HCT116 (cell line): ENCODE measurements at regions not wholly inside any gene's neighbourhood (a gene's known extent, or its start where the extent isn't known, plus 50 kb on each side); places are given as distances from the start of the nearest gene placed in this dataset.

ENCODE experiments used
- ATAC-seq: fragments of 200-7000 bp; cut with Tn5 transposase; 2 replicates; pipeline ENCODE4 v1.9.1; 2020; ENCODE audit warnings: mild to moderate bottlenecking, moderate library complexity
- BruUV-seq: library from RNA; stranded (reverse); fragments of 400-500 nt; replicated peaks from 2 replicates; lab custom pipeline; 2021; lab: Mats Ljungman, UMichigan
- CTCF ChIA-PET: fragments of 300-600 bp; sonication (Branson Sonifier 250); formaldehyde crosslinking; loops from one replicate; lab custom pipeline; 2021; ENCODE audit warnings: antibody characterized with exemption; lab: Charles Lee
- POLR2A ChIA-PET: fragments of 300-600, 350-600 bp; sonication (Branson Sonifier 250); formaldehyde crosslinking; loops from one replicate; lab custom pipeline; 2021; ENCODE audit warnings: antibody characterized with exemption; lab: Charles Lee
- RAD21 ChIA-PET, 2 experiments: fragments of 300-600 bp; sonication (Branson Sonifier 250); formaldehyde crosslinking; loops; one replicate each; lab custom pipeline; 2023; ENCODE audit warnings: low total read pairs in 2 of 2; ENCODE audit not compliant: uncharacterized antibody in 2 of 2, unreplicated experiment in 2 of 2, low non-redundant PET in 1 of 2; lab: Charles Lee
- DNase-seq: peaks from one replicate; pipeline ENCODE4 v3.0.0-alpha.2; 2010; ENCODE audit warnings: low read depth, low spot score
- H2AFZ ChIP-seq: fragments of 200-600 bp; shearing (Covaris generic), sonication (generic); 2 replicates; pipeline ENCODE4 v1.6.1; 2017; ENCODE audit warnings: low read depth, mixed run types, mixed read lengths, antibody characterized with exemption, low read length; ENCODE audit not compliant: poor library complexity, severe bottlenecking
- H3K27ac ChIP-seq: 2 replicates; pipeline ENCODE4 v1.5.1; 2012; ENCODE audit warnings: low read depth, low read length
- H3K27me3 ChIP-seq: fragments of 200-600 bp; sonication (generic); 2 replicates; pipeline ENCODE4 v1.6.1; 2016; ENCODE audit warnings: mixed run types, low read length, mixed read lengths; ENCODE audit not compliant: insufficient read depth
- H3K36me3 ChIP-seq, 2 experiments: fragments of 200-500 bp in 1 of 2; fragments of 200-600 bp in 1 of 2; sonication (Bioruptor generic) in 1 of 2; sonication (generic) in 1 of 2; 2 replicates each; pipeline versions ENCODE4 v1.5.1 to v1.6.1; 2014 to 2016; ENCODE audit warnings: low read length in 2 of 2, inconsistent platforms in 1 of 2, mixed read lengths in 1 of 2, mixed run types in 1 of 2; ENCODE audit not compliant: insufficient read depth in 2 of 2, control insufficient read depth in 1 of 2
- H3K4me1 ChIP-seq, 2 experiments: fragments of 200-600 bp in 1 of 2; sonication (generic) in 1 of 2; 2 replicates each; pipeline versions ENCODE4 v1.5.1 to v1.6.1; 2012 to 2017; ENCODE audit warnings: low read length in 2 of 2, inconsistent platforms in 1 of 2, mild to moderate bottlenecking in 1 of 2, mixed read lengths in 1 of 2, mixed run types in 1 of 2, moderate library complexity in 1 of 2; ENCODE audit not compliant: insufficient read depth in 2 of 2, control insufficient read depth in 1 of 2
- H3K4me2 ChIP-seq: fragments of 200-600 bp; sonication (generic); 2 replicates; pipeline ENCODE4 v1.6.1; 2017; ENCODE audit warnings: mixed run types, low read length, mixed read lengths
- H3K4me3 ChIP-seq, 2 experiments: fragments of 200-600 bp in 1 of 2; sonication (generic) in 1 of 2; replicated peaks in 1 of 2; 2 replicates each; pipeline ENCODE4 v1.5.1; 2011 to 2016; ENCODE audit warnings: low read length in 2 of 2, control low read depth in 1 of 2, low read depth in 1 of 2, mild to moderate bottlenecking in 1 of 2, mixed read lengths in 1 of 2, mixed run types in 1 of 2
- H3K79me2 ChIP-seq: fragments of 200-600 bp; sonication (generic); 2 replicates; pipeline ENCODE4 v1.6.1; 2017; ENCODE audit warnings: mild to moderate bottlenecking, mixed run types, low read length, moderate library complexity, mixed read lengths; ENCODE audit not compliant: insufficient read depth
- H3K9ac ChIP-seq: fragments of 200-600 bp; sonication (generic); 2 replicates; pipeline ENCODE4 v1.6.1; 2016; ENCODE audit warnings: low read length, mixed read lengths
- H3K9me2 ChIP-seq: fragments of 200-600 bp; sonication (generic), shearing (Covaris generic); 2 replicates; pipeline ENCODE4 v1.6.1; 2017; ENCODE audit warnings: mixed run types, mild to moderate bottlenecking, moderate library complexity; ENCODE audit not compliant: insufficient read depth
- H3K9me3 ChIP-seq, 2 experiments: fragments of 200-500 bp in 1 of 2; fragments of 200-600 bp in 1 of 2; sonication (Bioruptor generic) in 1 of 2; sonication (generic) in 1 of 2; 2 replicates each; pipeline ENCODE4 v1.6.1; 2014 to 2017; ENCODE audit warnings: low read length in 2 of 2, mixed read lengths in 2 of 2, inconsistent platforms in 1 of 2, low read depth in 1 of 2, mild to moderate bottlenecking in 1 of 2, mixed run types in 1 of 2, moderate library complexity in 1 of 2; ENCODE audit not compliant: control insufficient read depth in 1 of 2, insufficient read depth in 1 of 2
- H4K20me1 ChIP-seq: fragments of 200-600 bp; sonication (generic), shearing (Covaris generic); 2 replicates; pipeline ENCODE4 v1.6.1; 2017; ENCODE audit warnings: mixed run types, mild to moderate bottlenecking, moderate library complexity; ENCODE audit not compliant: insufficient read depth
- CEBPB ChIP-seq: IDR thresholded peaks from 2 replicates; pipeline ENCODE4 v1.6.1; 2012; ENCODE audit warnings: low read depth
- CTCF ChIP-seq, 3 experiments: fragments of 200-600 bp in 1 of 3; sonication (generic) in 1 of 3; IDR thresholded peaks in 2 of 3; conservative IDR thresholded peaks in 1 of 3; 2 replicates each; pipeline ENCODE4 v1.5.1; 2012 to 2017; ENCODE audit warnings: low read depth in 2 of 3, low read length in 2 of 3, antibody characterized with exemption in 1 of 3, borderline replicate concordance in 1 of 3, control low read depth in 1 of 3, mild to moderate bottlenecking in 1 of 3, mixed read lengths in 1 of 3, mixed run types in 1 of 3, moderate library complexity in 1 of 3; ENCODE audit not compliant: insufficient read depth in 1 of 3
- ELF1 ChIP-seq: IDR thresholded peaks from 2 replicates; pipeline ENCODE4 v1.6.1; 2012; ENCODE audit warnings: low read depth, borderline replicate concordance
- EZH2phosphoT487 ChIP-seq: fragments of 200-600 bp; IDR thresholded peaks from 2 replicates; pipeline ENCODE4 v1.6.1; 2018; ENCODE audit warnings: antibody characterized with exemption, borderline replicate concordance
- FOSL1 ChIP-seq: IDR thresholded peaks from 2 replicates; pipeline ENCODE4 v1.6.1; 2012; ENCODE audit warnings: low read depth
- JUND ChIP-seq: IDR thresholded peaks from 2 replicates; pipeline ENCODE4 v1.6.1; 2012
- MAX ChIP-seq: IDR thresholded peaks from 2 replicates; pipeline ENCODE4 v1.6.1; 2012
- SRF ChIP-seq: IDR thresholded peaks from 2 replicates; pipeline ENCODE4 v1.6.1; 2012; ENCODE audit warnings: low read depth
- ZBTB33 ChIP-seq: IDR thresholded peaks from 2 replicates; pipeline ENCODE4 v1.6.1; 2011; ENCODE audit warnings: mild to moderate bottlenecking, low read length, moderate library complexity; ENCODE audit not compliant: insufficient replicate concordance; ENCODE audit errors: extremely low read depth
- ZFX ChIP-seq: fragments of 450-650 bp; IDR thresholded peaks from 2 replicates; pipeline ENCODE4 v1.6.1; 2017
- intact Hi-C: fragments of 100-400 bp; cut with micrococcal nuclease; formaldehyde crosslinking; loops from 2 replicates; pipeline ENCODE4 v1.10.0; 2022

- TF ChIP-seq EZH2phosphoT487 = no peak
- Histone ChIP-seq H3K27ac (no peak overlapping the region), H3K4me1 (no peaks in the 10 kb centered on the region), H3K9me3 (no peaks in the 10 kb centered on the region), H3K36me3 (no peaks in the 10 kb centered on the region), H4K20me1 (no peaks in the 10 kb centered on the region), H3K4me3 (no peak overlapping the region), H3K27me3 (no peaks in the 10 kb centered on the region), H3K9ac (no peak overlapping the region), H3K9me2 (no peaks in the 10 kb centered on the region), H3K79me2 (no peaks in the 10 kb centered on the region), H3K4me2 (no peak overlapping the region), H2AFZ (no peak overlapping the region)
- DNase-seq = no peak
- no peak for ATAC-seq
- intact Hi-C loops = no loop called here
- ChIA-PET POLR2A (no interaction called here), RAD21 (no interaction called here), CTCF (no interaction called here)
- no TSS peak for BruUV-seq
These were observed 60.8 kb upstream of the EIF5 start for GRCh38 chr14:103273145-103273744.

GRCh38 chr14:103273745-103274615 is 60.1 kb upstream of the EIF5 start:
- H3K4me3 ChIP-seq = no peak overlapping the region
- no peaks in the 10 kb centered on the region for H3K9me3 ChIP-seq
- H3K4me2 ChIP-seq = no peak overlapping the region
- no peaks in the 10 kb centered on the region for H4K20me1 ChIP-seq
- RAD21 ChIA-PET = no interaction called here
- H2AFZ ChIP-seq = no peak overlapping the region
- ATAC-seq (no peak), DNase-seq (no peak)
- H3K27me3 ChIP-seq = no peaks in the 10 kb centered on the region
- intact Hi-C loops = no loop called here
- no peak overlapping the region for H3K9ac ChIP-seq
- H3K9me2 ChIP-seq = no peaks in the 10 kb centered on the region
- H3K27ac ChIP-seq = no peak overlapping the region
- no peak for TF ChIP-seq EZH2phosphoT487
- no peak for TF ChIP-seq ELF1
- TF ChIP-seq JUND = no peak
- TF ChIP-seq MAX = no peak
- no peak for TF ChIP-seq CTCF (IDR thresholded peaks at IDR 0.05 in 2 of 3, conservative IDR thresholded peaks at IDR 0.05 in 1 of 3; ENCODE audit: borderline replicate concordance in 1 of 3, insufficient read depth in 1 of 3, low read depth in 2 of 3, low read length in 2 of 3)
- no peak for TF ChIP-seq CEBPB
- TF ChIP-seq ZBTB33 = no peak
- no peak for TF ChIP-seq ZFX
- TF ChIP-seq SRF = no peak
- TF ChIP-seq FOSL1 = no peak
- no TSS peak for BruUV-seq
- no peaks in the 10 kb centered on the region for H3K79me2 ChIP-seq
- H3K4me1 ChIP-seq = no peaks in the 10 kb centered on the region
- POLR2A ChIA-PET = no interaction called here
- H3K36me3 ChIP-seq = no peaks in the 10 kb centered on the region
- CTCF ChIA-PET = no interaction called here
